ENCODE measurements at regions not wholly inside any gene's neighbourhood (a gene's known extent, or its start where the extent isn't known, plus 50 kb on each side); places are given as distances from the start of the nearest gene placed in this dataset.

- no peaks in the 10 kb centered on the region for H3K4me1 ChIP-seq
- H3K9me3 ChIP-seq = no peaks in the 10 kb centered on the region
- intact Hi-C loops (cut with DNase I) = no loop called here
- ATAC-seq (no peak), DNase-seq (no peak)
- no peak overlapping the region for H3K4me3 ChIP-seq
- H3K36me3 ChIP-seq (replicated peaks in 1 of 2; ENCODE audit: insufficient read depth in 1 of 2, low read depth in 2 of 2) = no peaks in the 10 kb centered on the region
- 64 to 65% methylated on average over 3 of the region's 3 CpGs for WGBS, 2 donors
- no peak overlapping the region for H3K27ac ChIP-seq
- H3K27me3 ChIP-seq = no peaks in the 10 kb centered on the region
- TF ChIP-seq CTCF (IDR thresholded peaks at IDR 0.05) = no peak
- TF ChIP-seq POLR2A (IDR thresholded peaks at IDR 0.05) = no peak
Observed at GRCh38 chr7:20952916-20953315, 166.2 kb upstream of the SP8 start.

GRCh38 chr7:20954711-20955619 lies 168.3 kb upstream of the SP8 start:
- H3K4me1 ChIP-seq = no peaks in the 10 kb centered on the region
- H3K4me3 ChIP-seq = no peak overlapping the region
- no peaks in the 10 kb centered on the region for H3K9me3 ChIP-seq
- intact Hi-C loops (cut with DNase I) = no loop called here
- no peak for DNase-seq
- ATAC-seq = no peak
- 70 to 78% methylated on average over 4 of the region's 4 CpGs for WGBS, 2 donors
- H3K27me3 ChIP-seq = no peaks in the 10 kb centered on the region
- TF ChIP-seq CTCF (IDR thresholded peaks at IDR 0.05) (no peak), POLR2A (IDR thresholded peaks at IDR 0.05) (no peak)
- H3K36me3 ChIP-seq (replicated peaks in 1 of 2; ENCODE audit: insufficient read depth in 1 of 2, low read depth in 2 of 2) = no peaks in the 10 kb centered on the region
- no peak overlapping the region for H3K27ac ChIP-seq

- H3K27me3 ChIP-seq = no peaks in the 10 kb centered on the region
- no peak for ATAC-seq
- intact Hi-C loops (cut with DNase I) = no loop called here
- 74 to 83% methylated on average over 3 of the region's 3 CpGs for WGBS, 2 donors
- no peaks in the 10 kb centered on the region for H3K36me3 ChIP-seq (replicated peaks in 1 of 2; ENCODE audit: insufficient read depth in 1 of 2, low read depth in 2 of 2)
- H3K9me3 ChIP-seq = no peaks in the 10 kb centered on the region
- DNase-seq = no peak
- H3K27ac ChIP-seq = no peak overlapping the region
- TF ChIP-seq CTCF (IDR thresholded peaks at IDR 0.05) (no peak), POLR2A (IDR thresholded peaks at IDR 0.05) (no peak)
- H3K4me1 ChIP-seq = no peaks in the 10 kb centered on the region
- H3K4me3 ChIP-seq = no peak overlapping the region
Observed at GRCh38 chr7:20958572-20958971, 171.9 kb upstream of the SP8 start.

- Histone ChIP-seq H3K27me3 (no peaks in the 10 kb centered on the region), H3K4me3 (no peak overlapping the region), H3K9me3 (no peaks in the 10 kb centered on the region), H3K4me1 (no peaks in the 10 kb centered on the region), H3K27ac (no peak overlapping the region), H3K36me3 (replicated peaks in 1 of 2; ENCODE audit: insufficient read depth in 1 of 2, low read depth in 2 of 2) (no peaks in the 10 kb centered on the region)
- intact Hi-C loops (cut with DNase I) = no loop called here
- 17 to 21% methylated on average over 1 of the region's 1 CpG for WGBS, 2 donors
- TF ChIP-seq CTCF (IDR thresholded peaks at IDR 0.05) (no peak), POLR2A (IDR thresholded peaks at IDR 0.05) (no peak)
- no peak for ATAC-seq
- DNase-seq = no peak
Observed at GRCh38 chr7:20959281-20959680, 172.6 kb upstream of the SP8 start.
